GM23248 (cell line): ENCODE measurements at regions not wholly inside any gene's neighbourhood (a gene's known extent, or its start where the extent isn't known, plus 50 kb on each side); places are given as distances from the start of the nearest gene placed in this dataset.

Source experiments
- DNase-seq: peaks from one replicate; pipeline ENCODE4 v3.0.0-alpha.2; 2015
- H2AFZ ChIP-seq: fragments of 200-600 bp; sonication (generic); 2 replicates; pipeline ENCODE4 v1.6.1; 2016; ENCODE audit warnings: antibody characterized with exemption
- H3F3A ChIP-seq: fragments of 200-600 bp; sonication (generic); 2 replicates; pipeline ENCODE4 v1.6.1; 2016; ENCODE audit warnings: mild to moderate bottlenecking, antibody characterized with exemption, mixed run types; ENCODE audit not compliant: insufficient read depth
- H3K27ac ChIP-seq: fragments of 200-600 bp; sonication (generic); 2 replicates; pipeline ENCODE4 v1.5.1; 2016; ENCODE audit warnings: mild to moderate bottlenecking
- H3K27me3 ChIP-seq: fragments of 200-600 bp; sonication (generic); replicated peaks from 2 replicates; pipeline ENCODE4 v1.6.1; 2016; ENCODE audit warnings: mild to moderate bottlenecking; ENCODE audit not compliant: insufficient read depth
- H3K36me3 ChIP-seq: fragments of 200-600 bp; sonication (generic); 2 replicates; pipeline ENCODE4 v1.6.1; 2016; ENCODE audit warnings: low read depth, mild to moderate bottlenecking
- H3K4me1 ChIP-seq: fragments of 200-600 bp; sonication (generic); 2 replicates; pipeline ENCODE4 v1.6.1; 2016; ENCODE audit warnings: mild to moderate bottlenecking; ENCODE audit not compliant: insufficient read depth
- H3K4me2 ChIP-seq: fragments of 200-600 bp; sonication (generic); one replicate; pipeline ENCODE4 v1.6.1; 2016; ENCODE audit warnings: mild to moderate bottlenecking; ENCODE audit not compliant: unreplicated experiment
- H3K4me3 ChIP-seq: fragments of 200-600 bp; sonication (generic); 2 replicates; pipeline ENCODE4 v1.5.1; 2016; ENCODE audit warnings: mild to moderate bottlenecking
- H3K79me2 ChIP-seq: fragments of 200-600 bp; sonication (generic); 2 replicates; pipeline ENCODE4 v1.6.1; 2016; ENCODE audit warnings: mild to moderate bottlenecking; ENCODE audit not compliant: insufficient read depth
- H3K9ac ChIP-seq: fragments of 200-600 bp; sonication (generic); 2 replicates; pipeline ENCODE4 v1.6.1; 2016; ENCODE audit warnings: mild to moderate bottlenecking
- H3K9me2 ChIP-seq: fragments of 200-600 bp; sonication (generic); 2 replicates; pipeline ENCODE4 v1.6.1; 2016; ENCODE audit warnings: mixed run types, mild to moderate bottlenecking, moderate library complexity; ENCODE audit not compliant: insufficient read depth
- H3K9me3 ChIP-seq: fragments of 200-600 bp; sonication (generic); one replicate; pipeline ENCODE4 v1.6.1; 2017; ENCODE audit warnings: low read depth
- H4K20me1 ChIP-seq: fragments of 200-600 bp; sonication (generic); 2 replicates; pipeline ENCODE4 v1.6.0; 2016; ENCODE audit not compliant: insufficient read depth
- EZH2 ChIP-seq: fragments of 200-600 bp; sonication (generic); IDR thresholded peaks from 2 replicates; pipeline ENCODE4 v1.6.1; 2018; ENCODE audit warnings: antibody characterized with exemption, mild to moderate bottlenecking; ENCODE audit not compliant: insufficient read depth, poor library complexity, severe bottlenecking
- EZH2phosphoT487 ChIP-seq: fragments of 200-600 bp; sonication (generic); IDR thresholded peaks from 2 replicates; pipeline ENCODE4 v1.6.1; 2018; ENCODE audit warnings: antibody characterized with exemption, moderate library complexity, mild to moderate bottlenecking, low read depth; ENCODE audit not compliant: insufficient read depth
- WGBS, 2 experiments: methylation state at CpG; one replicate each; pipeline ENCODE4 v1.1.6; 2015 to 2017; ENCODE audit warnings: low lambda C conversion rate in 2 of 2, low coverage in 1 of 2; ENCODE audit errors: missing lambda C conversion rate in 2 of 2; 5-methylcytosine and 5-hydroxymethylcytosine counted together
- in situ Hi-C: fragments of 300-500 bp; cut with MboI; formaldehyde crosslinking; loops from 2 replicates; pipeline ENCODE4 v1.15.0; 2020

DNA sequence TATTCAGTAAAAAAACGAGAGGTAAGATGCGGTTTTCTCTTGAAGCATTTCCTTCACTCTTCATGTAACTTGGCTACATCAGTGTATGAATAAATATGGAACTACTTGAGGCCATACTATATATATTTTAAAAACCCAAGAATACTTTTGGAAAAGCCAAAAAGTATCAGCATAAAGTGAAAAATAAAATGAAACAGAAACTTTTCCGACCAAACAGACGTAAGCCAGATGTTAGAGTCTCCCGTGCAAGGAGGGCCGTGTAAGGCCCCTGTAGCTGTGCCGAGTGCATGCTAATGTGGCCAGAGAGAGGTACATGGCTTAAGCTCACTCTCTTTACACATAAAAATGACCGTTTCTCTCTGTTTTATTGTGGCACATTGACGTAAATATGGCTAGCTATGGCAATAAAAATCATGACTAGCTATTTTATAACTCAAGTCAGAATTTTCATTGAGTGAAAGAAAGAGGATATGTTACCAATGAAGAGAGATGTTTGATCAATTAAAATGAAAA, 140.1 kb upstream of the GMDS start:
- Histone ChIP-seq H3K36me3 (no peaks in the 10 kb centered on the region), H2AFZ (peak overlapping the region; percentile 22; the same call in 1 of the 2 replicates), H3K27me3 (no peaks in the 10 kb centered on the region), H3K9me2 (no peaks in the 10 kb centered on the region), H3K9me3 (no peaks in the 10 kb centered on the region), H3K4me2 (no peak overlapping the region), H3K79me2 (no peaks in the 10 kb centered on the region), H3K4me1 (no peaks in the 10 kb centered on the region), H3K4me3 (no peak overlapping the region), H3F3A (no peaks in the 10 kb centered on the region), H3K9ac (no peak overlapping the region), H3K27ac (no peak overlapping the region), H4K20me1 (no peaks in the 10 kb centered on the region)
- 32 to 34% methylated on average over 9 of the region's 9 CpGs for WGBS, 2 experiments
- TF ChIP-seq EZH2: no peak
- no peak for TF ChIP-seq EZH2phosphoT487
- no peak for DNase-seq
- in situ Hi-C loops: no loop called here

GRCh38 chr6:2384528-2384927, 139.1 kb upstream of the GMDS start:
- TF ChIP-seq EZH2phosphoT487: no peak
- no peak for TF ChIP-seq EZH2
- no peak for DNase-seq
- in situ Hi-C loops: no loop called here
- H3K27me3 ChIP-seq: no peaks in the 10 kb centered on the region
- no peak overlapping the region for H3K4me2 ChIP-seq
- no peaks in the 10 kb centered on the region for H3K79me2 ChIP-seq
- 0 out of 2 replicates have a peak, but pooled peaks cover 2% of the 10 kb centered on the region for H3K4me1 ChIP-seq
- no peak overlapping the region for H2AFZ ChIP-seq
- H3K36me3 ChIP-seq: no peaks in the 10 kb centered on the region
- no peaks in the 10 kb centered on the region for H3K9me2 ChIP-seq
- no peak overlapping the region for H3K27ac ChIP-seq
- H3K9ac ChIP-seq: no peak overlapping the region
- no peaks in the 10 kb centered on the region for H4K20me1 ChIP-seq
- no peak overlapping the region for H3K4me3 ChIP-seq
- H3F3A ChIP-seq: no peaks in the 10 kb centered on the region
- WGBS, 2 experiments: 42 to 51% methylated on average over 3 of the region's 3 CpGs
- no peaks in the 10 kb centered on the region for H3K9me3 ChIP-seq

DNA sequence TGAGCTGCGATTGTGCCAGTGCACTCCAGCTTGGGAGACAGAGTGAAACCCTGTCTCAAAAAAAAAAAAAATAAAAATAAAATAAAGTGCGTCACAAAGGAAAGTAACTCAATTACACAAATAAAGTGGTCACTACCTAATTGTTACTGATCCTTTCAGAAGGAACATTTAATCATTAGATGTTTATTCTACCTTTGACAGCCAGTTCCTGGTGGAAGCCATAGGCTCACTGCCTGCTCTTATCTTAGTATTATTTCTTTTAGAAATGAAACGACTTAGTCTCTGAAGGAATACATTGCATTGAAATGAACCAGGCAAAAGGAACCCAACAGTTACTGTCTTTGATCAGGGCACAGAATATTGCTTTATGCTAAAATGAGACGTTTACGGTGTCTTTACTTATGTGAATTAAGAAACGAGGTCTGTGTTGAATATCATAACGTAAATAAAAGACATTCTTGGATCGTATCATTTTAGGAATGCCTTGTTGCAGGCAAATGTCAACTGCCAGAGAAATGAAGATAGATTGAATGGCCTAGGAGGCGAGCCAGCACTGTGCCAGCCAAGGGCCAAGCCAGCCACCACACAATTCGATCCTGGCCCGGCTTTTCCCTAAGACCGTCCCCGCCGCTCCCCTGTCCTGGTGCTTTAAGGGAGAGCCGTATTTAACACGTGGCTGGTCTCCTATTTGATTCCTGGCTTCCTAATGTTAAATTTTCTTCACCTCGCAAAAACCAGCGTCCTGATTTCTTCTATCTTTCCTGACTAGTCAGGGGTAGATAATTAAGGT, 136.7 kb upstream of the GMDS start:
- Histone ChIP-seq H4K20me1 (no peaks in the 10 kb centered on the region), H3K9me3 (no peaks in the 10 kb centered on the region), H3K4me2 (no peak overlapping the region), H3K4me3 (no peak overlapping the region), H3K27me3 (no peaks in the 10 kb centered on the region), H3K9ac (no peak overlapping the region), H3K27ac (no peak overlapping the region), H3K9me2 (no peaks in the 10 kb centered on the region), H3K36me3 (no peaks in the 10 kb centered on the region), H3K4me1 (0 out of 2 replicates have a peak, but pooled peaks cover 8% of the 10 kb centered on the region), H3F3A (no peaks in the 10 kb centered on the region), H3K79me2 (no peaks in the 10 kb centered on the region), H2AFZ (no peak overlapping the region)
- WGBS, 2 experiments: 62 to 71% methylated on average over 18 of the region's 18 CpGs
- TF ChIP-seq EZH2: no peak
- TF ChIP-seq EZH2phosphoT487: no peak
- DNase-seq: no peak
- in situ Hi-C loops: no loop called here

DNA sequence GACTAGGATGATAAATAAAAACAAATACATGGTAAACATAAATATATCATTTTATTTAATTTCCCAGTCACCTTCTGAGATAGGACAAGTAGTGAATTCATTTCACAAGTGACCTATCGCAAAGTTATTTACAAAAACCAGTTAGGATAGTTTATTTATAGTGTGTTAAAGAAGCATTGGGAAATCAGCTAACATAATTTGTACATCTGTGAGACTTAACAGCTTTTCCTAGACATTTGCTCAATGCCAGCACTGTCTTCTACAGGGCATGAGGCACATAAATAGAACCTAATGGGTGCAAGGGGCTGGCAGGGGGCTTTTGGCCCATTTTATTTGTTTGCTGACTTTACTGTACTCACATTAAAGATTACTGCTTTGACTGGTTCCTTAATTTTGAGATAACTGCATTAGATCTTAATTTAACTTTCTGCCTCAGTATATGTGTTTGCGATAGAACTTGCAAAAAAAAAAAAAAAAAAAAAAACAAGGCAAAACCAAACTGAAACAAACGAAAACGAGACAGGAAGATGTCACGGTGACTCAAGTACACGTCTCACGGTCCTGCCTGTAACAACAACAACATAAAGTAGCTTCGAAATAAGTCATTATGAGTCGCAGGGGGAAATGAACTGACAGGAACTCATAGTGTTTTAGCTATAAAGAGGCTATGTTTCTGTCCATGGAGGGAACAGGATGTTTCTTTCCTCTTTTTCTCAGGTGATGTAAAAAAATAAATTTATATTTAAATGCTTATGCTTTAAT, 133.7 kb upstream of the GMDS start:
- TF ChIP-seq EZH2phosphoT487 (no peak), EZH2 (no peak)

More for the DNA sequence above, 133.7 kb upstream of the GMDS start:
- H3K27ac ChIP-seq: peak overlapping the region; percentile 27; the same call in 1 of the 2 replicates
- no peaks in the 10 kb centered on the region for H4K20me1 ChIP-seq
- H3F3A ChIP-seq: no peaks in the 10 kb centered on the region
- WGBS, 2 experiments: 24 to 28% methylated on average over 9 of the region's 9 CpGs
- peak overlapping the region; percentile 13 for H3K4me2 ChIP-seq
- 0 out of 2 replicates have a peak, but pooled peaks cover 8% of the 10 kb centered on the region for H3K4me1 ChIP-seq
- in situ Hi-C loops: no loop called here
- H3K79me2 ChIP-seq: no peaks in the 10 kb centered on the region
- H2AFZ ChIP-seq: 0 out of 2 replicates have a peak overlapping the region, but pooled peaks have one; percentile 23
- H3K9me2 ChIP-seq: no peaks in the 10 kb centered on the region
- H3K9me3 ChIP-seq: no peaks in the 10 kb centered on the region
- H3K36me3 ChIP-seq: no peaks in the 10 kb centered on the region
- no peak overlapping the region; the same call in 1 of the 2 replicates for H3K4me3 ChIP-seq
- DNase-seq: peak; percentile 82
- H3K27me3 ChIP-seq: no peaks in the 10 kb centered on the region
- H3K9ac ChIP-seq: no peak overlapping the region
